Effector memory CD4-positive, alpha-beta T cell (primary cell): ENCODE measurements at regions not wholly inside any gene's neighbourhood (a gene's known extent, or its start where the extent isn't known, plus 50 kb on each side); places are given as distances from the start of the nearest gene placed in this dataset.

Experiments used
- DNase-seq, 3 donors: peaks; one replicate each; pipeline ENCODE4 v3.0.0-alpha.2; 2020
- H3K27ac ChIP-seq: 2 replicates; pipeline ENCODE4 v1.7.0; 2013; ENCODE audit warnings: mild to moderate bottlenecking, low read length, moderate library complexity; ENCODE audit not compliant: insufficient read depth, poor library complexity, severe bottlenecking
- H3K27me3 ChIP-seq: replicated peaks from 2 replicates; pipeline ENCODE4 v1.7.0; 2013; ENCODE audit warnings: mild to moderate bottlenecking, low read length; ENCODE audit not compliant: insufficient read depth, control insufficient read depth, poor library complexity, severe bottlenecking
- H3K36me3 ChIP-seq: 2 replicates; pipeline ENCODE4 v1.7.0; 2013; ENCODE audit warnings: mild to moderate bottlenecking, low read length, moderate library complexity; ENCODE audit not compliant: control insufficient read depth, insufficient read depth
- H3K4me1 ChIP-seq: 2 replicates; pipeline ENCODE4 v1.7.0; 2013; ENCODE audit warnings: low read length, mild to moderate bottlenecking; ENCODE audit not compliant: control insufficient read depth, insufficient read depth, poor library complexity, severe bottlenecking
- H3K4me3 ChIP-seq: 2 replicates; pipeline ENCODE4 v1.7.0; 2013; ENCODE audit warnings: low read length, low read depth, mild to moderate bottlenecking; ENCODE audit not compliant: insufficient read depth, poor library complexity, severe bottlenecking
- H3K9me3 ChIP-seq: 2 replicates; pipeline ENCODE4 v1.7.0; 2013; ENCODE audit warnings: mild to moderate bottlenecking, low read length, moderate library complexity; ENCODE audit not compliant: control insufficient read depth

DNA sequence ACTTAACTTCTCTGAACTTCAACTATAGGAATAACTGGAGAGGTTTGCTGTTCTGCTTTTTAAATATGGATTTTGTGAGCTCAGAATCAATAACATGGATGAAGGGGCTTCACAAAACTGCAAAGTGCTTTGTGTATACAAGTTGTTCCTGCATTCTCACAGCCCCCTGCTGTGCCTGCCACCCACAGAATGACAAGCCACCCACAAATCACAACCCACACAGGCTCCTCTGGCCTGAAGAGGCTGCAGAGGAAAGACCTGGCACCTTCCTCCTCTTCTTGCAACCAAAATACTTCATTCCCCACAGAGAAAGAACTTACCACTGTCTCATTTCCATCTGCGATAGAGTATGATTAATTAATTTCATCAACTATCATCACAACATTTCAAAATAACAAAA lies 106.7 kb upstream of the NHSL1 start:
- Histone ChIP-seq H3K27ac (no peak overlapping the region), H3K4me3 (no peak overlapping the region), H3K9me3 (no peaks in the 10 kb centered on the region), H3K4me1 (no peaks in the 10 kb centered on the region), H3K27me3 (peaks cover 2% of the 10 kb centered on the region), H3K36me3 (no peaks in the 10 kb centered on the region)
- no peak for DNase-seq

DNA sequence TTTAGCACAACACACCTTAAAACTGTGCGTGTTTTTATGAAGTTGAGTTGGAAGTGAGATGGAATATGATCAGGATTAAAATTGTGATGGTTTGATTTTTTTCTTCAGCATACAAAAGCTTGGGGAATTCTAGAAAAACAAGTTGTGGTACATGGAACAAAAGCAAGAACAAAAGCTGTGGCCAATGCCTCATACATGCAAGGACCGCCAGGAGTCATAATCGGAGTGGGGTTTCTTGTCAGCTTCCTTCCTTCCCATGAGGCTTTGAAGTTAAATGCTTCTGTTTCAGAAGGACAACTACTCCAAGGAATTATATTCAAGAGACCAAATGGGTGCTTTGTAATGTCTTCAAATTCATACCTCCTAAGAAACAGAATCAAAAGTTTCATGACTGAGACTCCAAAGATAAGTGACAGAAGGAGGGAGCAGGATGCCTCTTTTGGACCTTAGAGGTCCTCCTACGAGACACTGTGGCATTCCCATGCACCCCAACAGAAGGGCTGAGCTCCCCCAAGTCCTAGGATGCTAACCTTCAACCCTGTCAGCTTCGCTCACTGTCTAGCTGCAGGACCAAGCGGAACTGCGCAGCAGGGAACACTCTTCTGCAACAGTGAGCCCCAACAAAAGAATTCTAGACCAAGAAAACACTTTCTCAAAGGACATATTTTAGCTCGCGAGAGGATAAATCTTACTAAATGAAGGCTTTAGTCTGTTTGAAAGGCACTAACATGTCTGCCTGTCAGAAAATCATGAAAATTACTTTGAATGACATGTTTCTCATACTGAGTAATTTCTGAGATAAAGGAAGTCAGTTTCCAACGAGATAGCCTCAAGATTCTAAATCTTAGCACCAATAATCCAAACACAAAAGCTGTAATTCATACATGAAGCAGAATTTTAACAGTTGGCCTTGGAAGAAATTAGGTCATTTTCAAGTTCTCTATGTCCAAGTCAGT lies 108.5 kb upstream of the NHSL1 start:
- Histone ChIP-seq H3K9me3 (no peaks in the 10 kb centered on the region), H3K27me3 (peaks cover 2% of the 10 kb centered on the region), H3K4me3 (no peak overlapping the region), H3K36me3 (no peaks in the 10 kb centered on the region), H3K4me1 (no peaks in the 10 kb centered on the region), H3K27ac (no peak overlapping the region)
- no peak for DNase-seq

DNA sequence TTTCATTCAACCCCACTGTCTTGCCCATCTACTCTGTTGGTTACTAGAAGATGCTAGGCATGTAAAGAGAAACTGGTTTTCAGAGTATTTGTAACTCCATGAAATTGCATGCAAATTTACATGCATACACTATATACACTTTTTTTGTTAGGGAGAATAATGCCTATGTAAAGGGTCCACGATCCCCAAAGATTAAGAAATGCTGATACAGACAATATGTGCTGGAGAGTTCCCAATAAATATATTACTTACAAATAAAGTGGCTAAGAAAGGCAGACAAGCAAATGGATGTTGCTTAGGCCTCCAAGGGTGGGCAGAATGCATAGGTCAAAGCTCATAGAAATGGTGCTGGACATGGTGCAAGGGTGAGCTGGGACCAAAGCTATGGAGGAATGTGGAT lies 109.6 kb upstream of the NHSL1 start:
- DNase-seq: no peak
- Histone ChIP-seq H3K4me3 (no peak overlapping the region), H3K4me1 (no peaks in the 10 kb centered on the region), H3K27me3 (peaks cover 2% of the 10 kb centered on the region), H3K27ac (no peak overlapping the region), H3K9me3 (no peaks in the 10 kb centered on the region), H3K36me3 (no peaks in the 10 kb centered on the region)

DNA sequence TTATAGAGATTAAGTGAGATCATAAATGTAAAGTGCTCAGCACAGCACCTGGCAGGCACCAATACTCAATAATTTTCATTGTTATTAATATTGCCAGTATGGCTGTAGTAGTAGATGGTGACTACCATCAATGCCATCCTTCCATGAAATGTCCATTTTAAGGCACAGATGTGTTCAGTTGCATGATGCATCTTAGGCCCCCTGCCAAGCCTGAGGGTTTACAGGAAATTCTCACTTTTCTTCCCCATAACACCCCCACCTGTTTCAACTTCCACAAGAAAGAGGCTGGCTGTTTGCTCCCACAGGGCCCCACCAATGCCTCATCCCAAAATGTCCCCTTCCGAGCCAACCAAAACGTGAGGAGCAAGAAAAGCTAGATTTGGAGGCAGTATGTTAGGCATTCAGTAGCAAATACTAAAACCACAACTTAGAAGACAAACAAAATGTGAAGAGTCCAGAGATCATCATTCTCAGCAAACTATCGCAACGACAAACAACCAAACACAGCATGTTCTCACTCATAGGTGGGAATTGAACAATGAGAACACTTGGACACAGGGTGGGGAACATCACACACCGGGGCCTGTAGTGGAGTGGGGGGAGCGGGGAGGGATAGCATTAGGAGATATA lies 110.6 kb upstream of the NHSL1 start:
- H3K4me1 ChIP-seq: no peaks in the 10 kb centered on the region
- no peaks in the 10 kb centered on the region for H3K36me3 ChIP-seq
- peaks cover 2% of the 10 kb centered on the region for H3K27me3 ChIP-seq
- DNase-seq: no peak
- H3K4me3 ChIP-seq: no peak overlapping the region
- no peak overlapping the region for H3K27ac ChIP-seq
- H3K9me3 ChIP-seq: no peaks in the 10 kb centered on the region

DNA sequence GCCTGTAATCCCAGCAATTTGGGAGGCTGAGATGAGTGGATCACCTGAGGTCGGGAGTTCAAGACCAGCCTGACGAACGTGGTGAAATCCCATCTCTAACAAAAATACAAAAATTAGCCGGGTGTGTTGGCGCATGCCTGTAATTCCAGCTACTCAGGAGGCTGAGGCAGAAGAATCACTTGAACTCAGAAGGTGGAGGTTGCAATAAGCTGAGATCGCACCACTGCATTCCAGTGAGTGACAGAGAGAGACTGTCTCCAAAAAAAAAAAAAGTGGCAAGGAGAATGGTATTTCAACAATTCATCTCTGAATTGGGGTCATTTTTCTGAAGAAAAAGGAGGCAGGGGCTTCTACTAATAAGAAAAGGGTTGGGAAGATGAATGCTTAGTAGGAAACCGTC lies 111.5 kb upstream of the NHSL1 start:
- no peak overlapping the region for H3K4me3 ChIP-seq
- no peak for DNase-seq
- no peaks in the 10 kb centered on the region for H3K27me3 ChIP-seq
- no peaks in the 10 kb centered on the region for H3K4me1 ChIP-seq
- H3K9me3 ChIP-seq: no peaks in the 10 kb centered on the region
- no peak overlapping the region for H3K27ac ChIP-seq
- no peaks in the 10 kb centered on the region for H3K36me3 ChIP-seq

DNA sequence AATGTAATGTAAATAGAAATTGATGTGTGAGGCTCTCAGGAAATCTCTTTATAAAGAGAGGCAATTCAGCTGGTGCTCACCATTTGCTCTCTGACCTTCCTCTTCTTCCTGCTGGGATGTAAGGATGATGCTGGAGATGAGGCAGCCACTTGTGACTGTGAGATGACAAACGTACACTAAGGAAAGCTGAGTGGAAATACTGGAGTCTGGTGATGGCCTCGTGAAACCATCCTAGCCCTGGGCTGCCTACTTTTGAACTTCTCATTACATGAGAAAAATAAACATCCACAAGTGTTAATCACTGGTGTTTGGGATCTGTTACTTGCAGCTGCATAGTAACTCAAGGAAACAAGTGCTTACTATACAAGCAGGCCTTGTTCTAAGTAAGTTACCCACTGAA lies 114.9 kb upstream of the NHSL1 start:
- no peak overlapping the region for H3K27ac ChIP-seq
- DNase-seq: no peak
- H3K27me3 ChIP-seq: no peaks in the 10 kb centered on the region
- H3K36me3 ChIP-seq: no peaks in the 10 kb centered on the region
- H3K4me3 ChIP-seq: no peak overlapping the region
- no peaks in the 10 kb centered on the region for H3K4me1 ChIP-seq
- H3K9me3 ChIP-seq: no peaks in the 10 kb centered on the region

DNA sequence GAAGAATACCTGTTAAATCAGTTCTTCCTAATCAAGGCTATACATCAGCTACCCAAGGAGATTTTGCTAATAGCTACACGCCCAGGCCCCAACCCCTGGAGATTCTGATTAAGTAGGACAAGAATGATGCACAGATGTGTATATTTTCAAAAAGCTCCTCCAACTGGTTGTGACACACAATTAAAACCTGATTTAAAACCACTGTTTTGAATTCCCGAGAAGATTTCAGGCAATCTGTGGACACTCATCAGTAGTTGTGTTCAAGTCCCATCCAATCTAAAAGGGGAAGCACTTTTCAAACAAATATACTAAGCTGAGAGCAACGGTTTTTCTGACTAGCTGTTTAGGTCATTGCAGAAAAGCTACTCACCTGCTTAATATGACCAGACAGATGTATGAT lies 118.9 kb upstream of the NHSL1 start:
- Histone ChIP-seq H3K9me3 (no peaks in the 10 kb centered on the region), H3K4me1 (no peaks in the 10 kb centered on the region), H3K27me3 (no peaks in the 10 kb centered on the region), H3K36me3 (no peaks in the 10 kb centered on the region), H3K4me3 (no peak overlapping the region), H3K27ac (no peak overlapping the region)
- DNase-seq: no peak

DNA sequence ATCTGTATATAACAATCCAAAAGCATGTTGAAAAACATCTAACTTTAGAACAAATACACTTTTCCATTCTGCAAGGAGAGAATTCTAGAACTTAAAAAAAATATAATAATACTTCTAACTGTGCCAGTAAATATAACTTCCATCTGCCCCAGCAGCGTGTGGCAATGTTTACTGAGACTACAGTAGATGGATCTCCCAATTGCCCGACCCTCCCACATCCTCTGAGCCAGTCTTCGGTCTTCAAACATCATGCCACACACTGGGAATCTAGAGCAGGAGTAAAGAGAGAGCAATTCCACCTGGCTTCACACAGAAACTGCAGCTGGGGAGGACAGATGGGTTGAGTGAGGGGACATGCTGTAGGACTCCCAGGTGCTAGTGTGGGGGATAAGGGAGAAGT lies 121.3 kb upstream of the NHSL1 start:
- Histone ChIP-seq H3K4me3 (no peak overlapping the region), H3K27ac (no peak overlapping the region), H3K4me1 (no peaks in the 10 kb centered on the region), H3K27me3 (no peaks in the 10 kb centered on the region), H3K36me3 (no peaks in the 10 kb centered on the region), H3K9me3 (no peaks in the 10 kb centered on the region)
- DNase-seq: no peak

DNA sequence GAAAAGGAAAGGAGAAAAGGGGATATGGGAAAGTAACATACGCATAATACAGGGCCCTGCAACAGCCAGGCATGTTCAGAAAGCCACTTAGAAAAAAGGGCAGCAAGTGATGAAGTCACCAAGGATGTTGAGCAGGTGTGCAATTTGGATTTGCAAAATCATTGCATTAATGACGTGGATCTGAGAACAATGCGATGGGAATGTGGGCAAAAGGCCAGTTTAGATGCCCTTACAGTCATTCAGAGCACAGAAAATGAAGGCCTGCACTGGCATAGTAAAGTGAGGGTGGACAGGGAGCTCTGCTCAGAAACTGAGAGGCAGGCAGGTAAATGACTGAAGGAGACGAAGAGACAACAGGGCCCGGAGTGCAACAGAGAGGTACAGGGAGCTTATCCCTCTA lies 123.7 kb upstream of the NHSL1 start:
- Histone ChIP-seq H3K27me3 (no peaks in the 10 kb centered on the region), H3K27ac (no peak overlapping the region), H3K9me3 (no peaks in the 10 kb centered on the region), H3K4me3 (no peak overlapping the region), H3K36me3 (no peaks in the 10 kb centered on the region), H3K4me1 (no peaks in the 10 kb centered on the region)
- DNase-seq: no peak

DNA sequence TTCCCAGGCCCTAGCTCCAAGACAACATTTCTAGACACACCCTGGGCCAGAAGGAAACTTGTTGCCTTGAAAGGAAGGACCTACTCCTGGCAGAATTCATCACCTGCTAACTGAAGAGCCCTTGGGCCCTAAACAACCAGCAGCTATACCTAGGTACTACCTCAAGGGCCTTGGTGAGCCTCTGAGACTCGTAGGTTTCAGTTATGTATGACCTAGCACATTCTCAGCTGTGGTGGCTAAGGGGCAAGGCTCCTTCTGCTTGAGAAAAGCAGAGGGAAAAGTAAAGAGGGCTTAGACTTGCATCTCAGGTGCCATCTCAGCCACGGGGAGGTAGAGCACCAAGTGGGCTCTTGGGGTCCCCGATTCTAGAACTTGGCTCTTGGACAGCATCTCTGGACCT lies 132.3 kb upstream of the NHSL1 start:
- no peaks in the 10 kb centered on the region for H3K9me3 ChIP-seq
- H3K4me3 ChIP-seq: no peak overlapping the region
- no peak for DNase-seq
- H3K4me1 ChIP-seq: no peaks in the 10 kb centered on the region
- H3K27ac ChIP-seq: no peak overlapping the region
- H3K27me3 ChIP-seq: peaks cover 4% of the 10 kb centered on the region
- no peaks in the 10 kb centered on the region for H3K36me3 ChIP-seq
